HG02973 (cell line): ENCODE measurements at regions not wholly inside any gene's neighbourhood (a gene's known extent, or its start where the extent isn't known, plus 50 kb on each side); places are given as distances from the start of the nearest gene placed in this dataset.

Source experiments
- ATAC-seq: cut with Tn5 transposase; IDR thresholded peaks from one replicate; pipeline ENCODE4 v1.9.1; 2021; ENCODE audit warnings: moderate library complexity; ENCODE audit not compliant: unreplicated experiment

DNA sequence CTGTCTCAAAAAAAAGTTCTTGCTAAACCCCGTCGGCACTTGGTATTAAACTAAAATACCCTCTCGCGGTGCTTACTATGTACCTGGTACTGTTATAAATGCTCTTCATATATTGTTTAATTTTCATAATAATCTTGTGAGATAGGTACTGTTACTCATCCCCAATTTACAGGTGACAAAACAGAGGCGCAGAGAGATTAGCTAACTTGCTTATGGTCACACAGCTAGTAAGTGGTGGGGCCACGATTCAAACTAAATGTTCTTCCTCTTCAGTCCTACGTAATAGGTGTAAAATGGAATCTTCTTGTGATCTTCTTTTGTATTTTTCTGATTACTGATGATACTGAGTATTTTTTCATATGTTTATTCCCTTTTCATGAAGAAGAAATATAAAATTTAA is 51.3 kb downstream of the TET3 start:
- no peak for ATAC-seq

GRCh38 chr2:74036450-74037195 is 51.9 kb downstream of the TET3 start:
- ATAC-seq: no peak

DNA sequence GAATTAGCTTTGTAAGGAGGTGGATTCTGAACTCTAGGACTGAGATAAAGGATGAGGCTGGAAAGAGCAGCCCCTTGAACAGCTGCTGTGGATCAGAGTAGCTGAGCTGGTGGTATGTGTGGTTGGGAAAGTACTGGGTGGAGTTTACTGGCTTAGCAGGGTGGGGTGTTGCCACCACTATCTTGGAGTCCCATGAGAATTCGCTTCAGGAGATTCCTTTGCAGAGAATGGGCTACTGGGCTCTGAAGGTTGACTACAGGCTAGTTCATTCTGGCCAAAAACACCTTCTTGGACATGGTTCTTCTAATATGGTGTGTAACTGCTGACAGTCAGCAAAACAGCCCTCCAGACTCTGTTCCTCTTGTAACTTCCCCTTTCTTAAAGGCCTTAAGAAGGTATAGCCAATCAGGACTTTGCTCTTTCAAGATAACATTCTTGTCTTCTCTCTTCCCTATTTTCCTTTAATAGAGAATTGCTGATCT is 52.7 kb downstream of the TET3 start:
- ATAC-seq: peak; percentile 60

GRCh38 chr2:74039611-74040010 is 54.9 kb downstream of the TET3 start:
- no peak for ATAC-seq

DNA sequence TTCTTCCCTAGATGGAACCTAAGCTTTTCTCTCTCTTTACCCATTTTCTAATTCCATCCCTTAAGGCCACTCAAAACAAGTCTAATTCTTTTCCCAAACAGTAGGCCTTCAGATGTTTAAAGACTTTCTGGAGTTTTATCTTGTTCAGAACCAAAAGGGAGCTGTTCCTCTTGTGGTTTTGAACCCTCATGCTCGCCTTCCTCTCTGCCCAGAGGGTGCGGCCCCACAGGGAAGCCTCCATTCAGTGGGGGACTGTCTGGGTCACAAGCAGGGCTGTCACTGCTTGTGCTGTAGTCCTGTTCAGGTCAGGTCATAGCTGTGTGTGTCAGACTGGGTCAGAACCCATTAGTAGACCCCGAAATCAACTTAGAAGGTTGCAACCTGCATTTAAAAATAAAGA is 56.5 kb downstream of the TET3 start:
- ATAC-seq: no peak

GRCh38 chr2:74041726-74042125 is 57.0 kb downstream of the TET3 start:
- no peak for ATAC-seq

DNA sequence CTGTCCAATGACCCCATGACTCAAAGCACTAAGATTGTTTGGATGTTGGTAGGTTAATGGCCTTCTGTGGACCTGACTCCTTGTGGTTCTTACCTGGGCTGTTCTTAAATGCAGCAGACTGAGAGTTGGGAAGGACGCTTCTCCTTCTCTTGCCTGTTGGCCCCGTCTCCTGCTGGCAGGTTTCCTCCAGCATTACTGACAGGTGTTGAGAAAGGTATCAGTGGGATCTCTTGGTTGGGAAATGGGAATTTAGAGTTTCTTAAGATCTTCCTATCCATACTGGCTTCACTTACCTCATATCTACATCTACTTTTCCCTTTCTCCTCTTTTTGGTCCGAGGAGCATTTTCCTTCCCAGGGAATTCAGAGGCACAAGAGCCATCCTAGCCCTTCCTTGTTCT is 57.9 kb downstream of the TET3 start:
- no peak for ATAC-seq

DNA sequence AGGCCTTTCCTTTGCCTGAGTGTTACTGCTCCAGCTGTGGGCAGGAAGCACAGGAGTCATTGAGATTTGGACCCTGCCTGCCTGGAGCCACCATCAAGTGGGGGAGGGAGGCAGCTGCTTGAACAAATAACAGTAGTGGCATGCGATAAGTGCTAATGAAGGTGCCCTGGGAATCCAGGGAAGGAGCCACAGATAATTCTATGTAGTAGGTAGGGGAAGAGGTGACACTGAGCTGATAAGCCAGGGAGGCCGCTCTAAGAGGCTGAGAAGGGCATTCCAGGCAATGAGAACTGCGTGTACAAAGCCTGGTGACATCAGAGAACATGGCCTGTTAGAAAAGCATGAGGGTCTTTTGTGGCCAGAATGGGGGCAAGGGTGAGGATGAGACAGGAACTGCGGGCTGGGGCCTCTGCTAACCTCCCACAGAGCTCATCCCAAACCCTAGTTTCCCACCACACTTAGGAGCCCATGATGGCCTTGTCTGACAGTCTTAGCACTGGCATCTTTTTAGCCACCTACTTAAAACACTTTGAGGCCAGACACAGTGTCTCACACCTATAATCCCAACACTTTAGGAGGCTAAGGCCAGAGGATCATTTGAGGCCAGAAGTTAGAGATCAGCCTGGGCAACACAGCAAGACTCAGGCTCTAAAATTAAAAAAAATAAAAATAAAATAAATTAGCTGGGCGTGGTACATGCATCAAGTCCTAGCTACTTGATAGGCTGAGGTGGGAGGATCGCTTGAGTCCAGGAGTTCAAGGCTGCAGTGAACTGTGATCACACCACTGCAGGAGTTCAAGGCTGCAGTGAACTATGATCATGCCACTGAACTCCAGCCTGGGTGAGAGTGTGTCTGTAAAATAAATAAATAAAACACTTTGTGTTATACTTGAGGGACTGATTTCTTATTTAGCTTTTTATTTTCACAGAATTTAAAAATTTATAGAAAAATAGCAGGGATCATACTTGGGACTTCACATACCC is 58.9 kb downstream of the TET3 start:
- no peak for ATAC-seq

GRCh38 chr2:74044999-74045398 is 60.3 kb downstream of the TET3 start:
- ATAC-seq: no peak

DNA sequence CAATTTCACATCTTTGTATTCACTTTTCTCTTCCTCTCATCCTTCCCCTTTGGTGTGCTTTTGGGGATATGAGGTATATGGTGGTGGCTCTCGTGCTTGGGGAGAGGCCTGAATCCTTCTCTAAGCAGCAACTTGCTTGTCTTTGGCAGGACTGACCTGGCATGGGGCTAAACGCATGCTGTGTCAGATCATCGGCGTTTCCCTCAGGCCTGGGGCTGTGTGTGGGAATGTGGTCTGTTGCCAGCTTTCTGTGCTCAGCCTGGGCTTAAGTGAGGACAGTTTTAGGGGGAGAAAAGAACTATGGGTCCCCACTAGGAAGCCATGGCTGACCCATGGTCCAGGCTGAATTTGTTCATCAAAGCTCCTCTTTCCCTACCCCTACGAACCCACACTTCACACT is 60.7 kb downstream of the TET3 start:
- no peak for ATAC-seq

- ATAC-seq: no peak
Observed at GRCh38 chr2:74046441-74046840, 61.7 kb downstream of the TET3 start.

DNA sequence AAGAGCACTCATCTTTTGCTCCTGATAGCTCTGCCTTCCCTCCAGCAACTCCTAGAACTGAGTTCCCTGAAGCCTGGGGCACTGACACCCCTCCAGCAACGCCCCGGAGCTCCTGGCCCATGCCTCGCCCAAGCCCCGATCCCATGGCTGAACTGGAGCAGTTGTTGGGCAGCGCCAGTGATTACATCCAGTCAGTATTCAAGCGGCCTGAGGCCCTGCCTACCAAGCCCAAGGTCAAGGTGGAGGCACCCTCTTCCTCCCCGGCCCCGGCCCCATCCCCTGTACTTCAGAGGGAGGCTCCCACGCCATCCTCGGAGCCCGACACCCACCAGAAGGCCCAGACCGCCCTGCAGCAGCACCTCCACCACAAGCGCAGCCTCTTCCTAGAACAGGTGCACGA is 62.4 kb downstream of the TET3 start:
- ATAC-seq: no peak

- ATAC-seq: no peak
Observed at GRCh38 chr2:74048147-74048546, 63.4 kb downstream of the TET3 start.

DNA sequence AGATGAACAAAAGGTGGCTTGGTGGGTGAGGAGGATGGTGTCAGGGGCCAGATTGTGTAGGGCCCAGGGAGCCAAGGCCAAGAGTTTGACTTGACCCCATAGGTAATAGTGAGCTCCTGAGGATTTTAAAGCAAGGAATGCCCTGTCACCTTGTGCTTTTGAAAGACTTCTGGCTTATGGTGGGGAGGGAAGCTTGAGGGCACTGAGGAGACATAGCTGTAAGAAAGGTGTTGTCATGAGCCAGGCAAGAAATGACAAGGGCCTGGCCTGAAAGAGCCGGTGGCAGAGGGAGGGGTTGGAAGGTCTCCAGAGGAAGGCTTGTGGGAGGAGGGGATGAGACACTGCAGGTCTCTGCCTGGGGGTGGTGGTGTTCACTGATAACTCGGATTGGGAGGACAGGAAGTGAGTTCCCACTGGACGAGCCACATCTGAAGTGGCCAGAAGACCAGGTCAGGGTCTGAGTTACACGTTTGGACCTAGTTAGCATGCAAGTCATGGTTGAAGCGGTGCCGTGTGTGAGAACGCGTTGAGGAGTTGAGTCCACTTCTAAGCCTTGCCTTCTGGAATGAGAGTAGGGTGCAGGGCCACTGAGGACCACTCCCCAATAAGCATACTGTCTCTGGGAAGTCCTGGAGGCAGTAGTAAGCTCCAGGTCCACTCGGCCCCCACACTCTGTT is 64.3 kb downstream of the TET3 start:
- no peak for ATAC-seq

DNA sequence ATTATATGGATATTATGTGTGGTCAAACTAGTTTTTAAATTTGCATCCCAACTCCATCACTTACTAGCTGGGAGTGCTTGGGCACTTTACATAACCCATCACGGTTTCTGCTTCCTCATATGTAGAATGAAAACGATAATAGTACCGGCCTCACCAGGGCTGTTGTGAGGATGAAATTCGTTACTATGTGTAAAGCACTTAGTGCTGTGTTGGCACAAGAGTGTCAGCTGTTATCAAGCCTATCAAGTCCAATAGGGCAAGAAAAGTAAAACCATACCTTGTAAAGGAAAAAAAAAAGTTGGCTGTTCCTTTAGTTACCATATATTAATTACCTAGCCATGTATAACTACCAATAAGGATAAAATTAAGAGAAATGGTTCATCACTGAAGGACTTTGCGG is 65.4 kb downstream of the TET3 start:
- ATAC-seq: no peak

DNA sequence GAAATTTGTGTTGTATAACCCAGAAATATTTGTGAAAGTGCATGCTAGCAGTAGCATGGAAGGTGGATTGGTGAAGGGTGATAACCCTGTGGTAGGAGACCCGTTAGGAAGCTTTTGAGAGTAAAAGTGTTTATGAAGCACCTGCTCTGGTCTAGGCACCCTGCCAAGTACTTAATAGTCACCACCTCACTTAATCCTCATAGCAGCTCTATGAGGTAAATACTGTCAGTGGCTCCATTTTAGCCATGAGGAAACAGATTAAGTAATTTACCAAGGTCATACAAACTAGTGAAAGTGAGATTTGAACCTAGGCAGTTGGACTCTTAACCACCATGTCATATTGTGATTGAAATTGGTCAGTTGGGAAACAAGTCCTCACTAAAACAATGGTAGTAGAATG is 66.8 kb downstream of the TET3 start:
- ATAC-seq: no peak

- no peak for ATAC-seq
Observed at GRCh38 chr2:74052732-74053710, 68.3 kb downstream of the TET3 start.

GRCh38 chr2:74053959-74054715 is 69.4 kb downstream of the TET3 start:
- no peak for ATAC-seq

- no peak for ATAC-seq
Observed at GRCh38 chr2:74059137-74059775, 74.5 kb downstream of the TET3 start.
